Esophagus squamous epithelium (tissue), 4 donors: ENCODE measurements at regions not wholly inside any gene's neighbourhood (a gene's known extent, or its start where the extent isn't known, plus 50 kb on each side); places are given as distances from the start of the nearest gene placed in this dataset.

Experiments
- POLR2A ChIP-seq, 4 donors: fragments of 450-650 bp; IDR thresholded peaks; one replicate each; pipeline ENCODE4 v1.6.1; 2017; ENCODE audit warnings: antibody characterized with exemption in 4 of 4, mild to moderate bottlenecking in 4 of 4, moderate library complexity in 3 of 4
- TF ChIP-seq, protein P1 (sequence below), 6 experiments: fragments of 450-650 bp in 4 of 6; fragments of 200-600 bp in 2 of 6; sonication (generic) in 2 of 6; IDR thresholded peaks; one replicate each; pipeline ENCODE4 v1.5.1; 2016 to 2019; ENCODE audit warnings: antibody characterized with exemption in 6 of 6, mild to moderate bottlenecking in 4 of 6, moderate library complexity in 4 of 6

DNA sequence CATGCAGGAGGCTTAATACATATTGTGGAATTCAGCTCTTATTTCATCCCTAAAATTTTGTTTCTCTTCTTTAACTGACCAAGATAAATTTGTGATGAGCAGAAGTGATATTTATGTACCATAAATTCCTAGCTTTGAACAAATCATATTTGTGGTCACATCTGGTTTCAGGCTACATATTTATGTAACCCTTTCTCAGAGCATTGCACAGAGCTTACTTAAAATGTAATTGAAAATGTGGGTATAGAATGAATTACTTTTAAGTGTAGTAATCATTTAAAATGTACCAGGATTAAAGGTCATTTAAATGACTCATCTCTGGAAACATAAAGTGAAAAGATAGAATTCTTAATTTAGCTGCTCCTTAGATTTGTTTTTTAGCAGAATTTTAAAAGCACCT is 129.9 kb upstream of the FRMD6 start:
- TF ChIP-seq, protein P1, sequence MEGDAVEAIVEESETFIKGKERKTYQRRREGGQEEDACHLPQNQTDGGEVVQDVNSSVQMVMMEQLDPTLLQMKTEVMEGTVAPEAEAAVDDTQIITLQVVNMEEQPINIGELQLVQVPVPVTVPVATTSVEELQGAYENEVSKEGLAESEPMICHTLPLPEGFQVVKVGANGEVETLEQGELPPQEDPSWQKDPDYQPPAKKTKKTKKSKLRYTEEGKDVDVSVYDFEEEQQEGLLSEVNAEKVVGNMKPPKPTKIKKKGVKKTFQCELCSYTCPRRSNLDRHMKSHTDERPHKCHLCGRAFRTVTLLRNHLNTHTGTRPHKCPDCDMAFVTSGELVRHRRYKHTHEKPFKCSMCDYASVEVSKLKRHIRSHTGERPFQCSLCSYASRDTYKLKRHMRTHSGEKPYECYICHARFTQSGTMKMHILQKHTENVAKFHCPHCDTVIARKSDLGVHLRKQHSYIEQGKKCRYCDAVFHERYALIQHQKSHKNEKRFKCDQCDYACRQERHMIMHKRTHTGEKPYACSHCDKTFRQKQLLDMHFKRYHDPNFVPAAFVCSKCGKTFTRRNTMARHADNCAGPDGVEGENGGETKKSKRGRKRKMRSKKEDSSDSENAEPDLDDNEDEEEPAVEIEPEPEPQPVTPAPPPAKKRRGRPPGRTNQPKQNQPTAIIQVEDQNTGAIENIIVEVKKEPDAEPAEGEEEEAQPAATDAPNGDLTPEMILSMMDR (IDR thresholded peaks at IDR 0.05) = no peak
- no peak for TF ChIP-seq POLR2A (IDR thresholded peaks at IDR 0.05)
